HCT116 (cell line): ENCODE measurements at regions not wholly inside any gene's neighbourhood (a gene's known extent, or its start where the extent isn't known, plus 50 kb on each side); places are given as distances from the start of the nearest gene placed in this dataset.

Experiments used
- ATAC-seq: fragments of 200-7000 bp; cut with Tn5 transposase; 2 replicates; pipeline ENCODE4 v1.9.1; 2020; ENCODE audit warnings: mild to moderate bottlenecking, moderate library complexity
- BruUV-seq: library from RNA; stranded (reverse); fragments of 400-500 nt; replicated peaks from 2 replicates; lab custom pipeline; 2021; lab: Mats Ljungman, UMichigan
- CTCF ChIA-PET: fragments of 300-600 bp; sonication (Branson Sonifier 250); formaldehyde crosslinking; loops from one replicate; lab custom pipeline; 2021; ENCODE audit warnings: antibody characterized with exemption; lab: Charles Lee
- POLR2A ChIA-PET: fragments of 300-600, 350-600 bp; sonication (Branson Sonifier 250); formaldehyde crosslinking; loops from one replicate; lab custom pipeline; 2021; ENCODE audit warnings: antibody characterized with exemption; lab: Charles Lee
- RAD21 ChIA-PET, 2 experiments: fragments of 300-600 bp; sonication (Branson Sonifier 250); formaldehyde crosslinking; loops; one replicate each; lab custom pipeline; 2023; ENCODE audit warnings: low total read pairs in 2 of 2; ENCODE audit not compliant: uncharacterized antibody in 2 of 2, unreplicated experiment in 2 of 2, low non-redundant PET in 1 of 2; lab: Charles Lee
- DNase-seq: peaks from one replicate; pipeline ENCODE4 v3.0.0-alpha.2; 2010; ENCODE audit warnings: low read depth, low spot score
- H2AFZ ChIP-seq: fragments of 200-600 bp; shearing (Covaris generic), sonication (generic); 2 replicates; pipeline ENCODE4 v1.6.1; 2017; ENCODE audit warnings: low read depth, mixed run types, mixed read lengths, antibody characterized with exemption, low read length; ENCODE audit not compliant: poor library complexity, severe bottlenecking
- H3K27ac ChIP-seq: 2 replicates; pipeline ENCODE4 v1.5.1; 2012; ENCODE audit warnings: low read depth, low read length
- H3K27me3 ChIP-seq: fragments of 200-600 bp; sonication (generic); 2 replicates; pipeline ENCODE4 v1.6.1; 2016; ENCODE audit warnings: mixed run types, low read length, mixed read lengths; ENCODE audit not compliant: insufficient read depth
- H3K36me3 ChIP-seq, 2 experiments: fragments of 200-500 bp in 1 of 2; fragments of 200-600 bp in 1 of 2; sonication (Bioruptor generic) in 1 of 2; sonication (generic) in 1 of 2; 2 replicates each; pipeline versions ENCODE4 v1.5.1 to v1.6.1; 2014 to 2016; ENCODE audit warnings: low read length in 2 of 2, inconsistent platforms in 1 of 2, mixed read lengths in 1 of 2, mixed run types in 1 of 2; ENCODE audit not compliant: insufficient read depth in 2 of 2, control insufficient read depth in 1 of 2
- H3K4me1 ChIP-seq, 2 experiments: fragments of 200-600 bp in 1 of 2; sonication (generic) in 1 of 2; 2 replicates each; pipeline versions ENCODE4 v1.5.1 to v1.6.1; 2012 to 2017; ENCODE audit warnings: low read length in 2 of 2, inconsistent platforms in 1 of 2, mild to moderate bottlenecking in 1 of 2, mixed read lengths in 1 of 2, mixed run types in 1 of 2, moderate library complexity in 1 of 2; ENCODE audit not compliant: insufficient read depth in 2 of 2, control insufficient read depth in 1 of 2
- H3K4me2 ChIP-seq: fragments of 200-600 bp; sonication (generic); 2 replicates; pipeline ENCODE4 v1.6.1; 2017; ENCODE audit warnings: mixed run types, low read length, mixed read lengths
- H3K4me3 ChIP-seq, 2 experiments: fragments of 200-600 bp in 1 of 2; sonication (generic) in 1 of 2; replicated peaks in 1 of 2; 2 replicates each; pipeline ENCODE4 v1.5.1; 2011 to 2016; ENCODE audit warnings: low read length in 2 of 2, control low read depth in 1 of 2, low read depth in 1 of 2, mild to moderate bottlenecking in 1 of 2, mixed read lengths in 1 of 2, mixed run types in 1 of 2
- H3K79me2 ChIP-seq: fragments of 200-600 bp; sonication (generic); 2 replicates; pipeline ENCODE4 v1.6.1; 2017; ENCODE audit warnings: mild to moderate bottlenecking, mixed run types, low read length, moderate library complexity, mixed read lengths; ENCODE audit not compliant: insufficient read depth
- H3K9ac ChIP-seq: fragments of 200-600 bp; sonication (generic); 2 replicates; pipeline ENCODE4 v1.6.1; 2016; ENCODE audit warnings: low read length, mixed read lengths
- H3K9me2 ChIP-seq: fragments of 200-600 bp; sonication (generic), shearing (Covaris generic); 2 replicates; pipeline ENCODE4 v1.6.1; 2017; ENCODE audit warnings: mixed run types, mild to moderate bottlenecking, moderate library complexity; ENCODE audit not compliant: insufficient read depth
- H3K9me3 ChIP-seq, 2 experiments: fragments of 200-500 bp in 1 of 2; fragments of 200-600 bp in 1 of 2; sonication (Bioruptor generic) in 1 of 2; sonication (generic) in 1 of 2; 2 replicates each; pipeline ENCODE4 v1.6.1; 2014 to 2017; ENCODE audit warnings: low read length in 2 of 2, mixed read lengths in 2 of 2, inconsistent platforms in 1 of 2, low read depth in 1 of 2, mild to moderate bottlenecking in 1 of 2, mixed run types in 1 of 2, moderate library complexity in 1 of 2; ENCODE audit not compliant: control insufficient read depth in 1 of 2, insufficient read depth in 1 of 2
- H4K20me1 ChIP-seq: fragments of 200-600 bp; sonication (generic), shearing (Covaris generic); 2 replicates; pipeline ENCODE4 v1.6.1; 2017; ENCODE audit warnings: mixed run types, mild to moderate bottlenecking, moderate library complexity; ENCODE audit not compliant: insufficient read depth
- CBX3 ChIP-seq: IDR thresholded peaks from 2 replicates; pipeline ENCODE4 v1.6.1; 2012; ENCODE audit warnings: low read depth
- ELF1 ChIP-seq: IDR thresholded peaks from 2 replicates; pipeline ENCODE4 v1.6.1; 2012; ENCODE audit warnings: low read depth, borderline replicate concordance
- EZH2 ChIP-seq: fragments of 200-600 bp; sonication (generic); IDR thresholded peaks from 2 replicates; pipeline ENCODE4 v1.6.1; 2017; ENCODE audit warnings: antibody characterized with exemption, mixed run types
- JUND ChIP-seq: IDR thresholded peaks from 2 replicates; pipeline ENCODE4 v1.6.1; 2012
- RAD21 ChIP-seq: IDR thresholded peaks from 2 replicates; pipeline ENCODE4 v1.6.1; 2012; ENCODE audit warnings: low read depth, mild to moderate bottlenecking
- SIN3A ChIP-seq: IDR thresholded peaks from 2 replicates; pipeline ENCODE4 v1.6.1; 2012; ENCODE audit warnings: low read depth
- YY1 ChIP-seq: IDR thresholded peaks from 2 replicates; pipeline ENCODE4 v1.6.1; 2011; ENCODE audit warnings: low read length, low read depth, moderate library complexity, mild to moderate bottlenecking; ENCODE audit not compliant: insufficient replicate concordance; ENCODE audit errors: extremely low read depth
- ZNF274 ChIP-seq: fragments of 200-500 bp; sonication (Bioruptor generic); IDR thresholded peaks from 2 replicates; pipeline ENCODE4 v1.6.1; 2014; ENCODE audit warnings: mild to moderate bottlenecking, low read depth, low read length, inconsistent platforms
- intact Hi-C: fragments of 100-400 bp; cut with micrococcal nuclease; formaldehyde crosslinking; loops from 2 replicates; pipeline ENCODE4 v1.10.0; 2022

DNA sequence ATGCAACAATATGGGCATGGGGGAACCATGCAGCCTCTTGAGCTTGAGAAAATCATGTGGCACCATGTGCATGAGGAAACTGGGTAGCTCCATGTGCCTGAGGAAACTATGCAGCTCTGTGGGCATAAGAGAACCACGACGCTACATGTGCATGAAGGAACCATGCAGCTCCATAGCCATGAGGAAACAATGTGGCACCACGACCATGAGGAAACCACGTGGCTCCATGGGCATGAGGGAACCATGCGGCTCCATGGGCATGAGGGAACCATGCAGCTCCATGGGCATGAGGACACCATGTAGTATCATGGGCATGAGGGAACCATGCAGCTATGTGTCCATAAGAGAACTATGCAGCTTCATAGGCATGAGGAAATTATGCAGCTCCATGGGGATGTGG is 140.8 kb downstream of the CAVIN4 start:
- Histone ChIP-seq H3K27me3 (peaks cover 27% of the 10 kb centered on the region; the same call in 1 of the 2 replicates), H3K27ac (no peak overlapping the region), H3K4me1 (no peaks in the 10 kb centered on the region), H3K4me3 (no peak overlapping the region), H3K79me2 (no peaks in the 10 kb centered on the region), H4K20me1 (no peaks in the 10 kb centered on the region), H2AFZ (no peak overlapping the region), H3K9me2 (no peaks in the 10 kb centered on the region), H3K9ac (no peak overlapping the region), H3K36me3 (no peaks in the 10 kb centered on the region), H3K4me2 (no peak overlapping the region), H3K9me3 (no peaks in the 10 kb centered on the region)
- TF ChIP-seq EZH2: no peak
- no peak for TF ChIP-seq YY1
- TF ChIP-seq CBX3: no peak
- no peak for TF ChIP-seq JUND
- TF ChIP-seq RAD21: no peak
- no peak for TF ChIP-seq SIN3A
- TF ChIP-seq ELF1: no peak
- TF ChIP-seq ZNF274: no peak
- ATAC-seq (no peak), DNase-seq (no peak)
- ChIA-PET CTCF (no interaction called here), RAD21 (no interaction called here), POLR2A (no interaction called here)
- no TSS peak for BruUV-seq
- intact Hi-C loops: no loop called here

DNA sequence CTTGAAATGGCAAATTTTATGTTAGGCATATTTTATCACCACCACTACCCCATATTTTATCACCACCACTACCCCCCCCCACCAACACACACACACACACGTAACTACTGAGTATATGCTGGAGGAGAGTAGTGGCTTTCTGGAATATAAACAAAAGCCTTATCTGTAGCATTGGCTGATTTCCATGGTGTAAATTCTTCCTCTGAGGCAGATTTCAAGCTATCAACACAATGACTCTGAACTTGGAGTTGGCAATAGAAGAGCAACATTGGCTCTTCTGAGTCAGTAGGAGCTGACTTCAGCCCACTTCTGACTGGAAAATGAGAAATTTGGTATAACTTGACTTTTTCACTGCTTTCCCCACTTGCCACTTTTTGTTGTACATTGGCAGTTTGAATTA is 143.0 kb downstream of the CAVIN4 start:
- Histone ChIP-seq H3K27me3 (peaks cover 34% of the 10 kb centered on the region), H3K79me2 (no peaks in the 10 kb centered on the region), H3K9ac (no peak overlapping the region), H3K36me3 (no peaks in the 10 kb centered on the region), H3K9me3 (no peaks in the 10 kb centered on the region)
- BruUV-seq: no TSS peak
- POLR2A ChIA-PET: no interaction called here
- intact Hi-C loops: no loop called here
- RAD21 ChIA-PET: no interaction called here
- no peak for TF ChIP-seq CBX3
- TF ChIP-seq, all 23 proteins: peak for 0
- no peak overlapping the region for H3K27ac ChIP-seq
- H3K9me2 ChIP-seq: no peaks in the 10 kb centered on the region
- no peak overlapping the region for H3K4me3 ChIP-seq
- no peaks in the 10 kb centered on the region for H3K4me1 ChIP-seq
- CTCF ChIA-PET: no interaction called here
- no peaks in the 10 kb centered on the region for H4K20me1 ChIP-seq
- ATAC-seq: no peak
- H3K4me2 ChIP-seq: no peak overlapping the region
- DNase-seq: no peak
- H2AFZ ChIP-seq: no peak overlapping the region
